Epithelial cell of esophagus (primary cell): ENCODE measurements at regions not wholly inside any gene's neighbourhood (a gene's known extent, or its start where the extent isn't known, plus 50 kb on each side); places are given as distances from the start of the nearest gene placed in this dataset.
"Not testable (repeated sequence)": the region's sequence is repeated elsewhere in the genome, so short reads cannot be mapped to it uniquely, and the experiment has no call there.

ENCODE experiments used
- DNase-seq: peaks from one replicate; pipeline ENCODE4 v3.0.0; 2010; ENCODE audit warnings: low read depth
- H3K4me3 ChIP-seq: 2 replicates; pipeline ENCODE4 v1.5.1; 2011; ENCODE audit warnings: mild to moderate bottlenecking, low read length, control low read depth
- CTCF ChIP-seq: IDR thresholded peaks from 2 replicates; pipeline ENCODE4 v1.5.1; 2011; ENCODE audit warnings: low read depth, mild to moderate bottlenecking, low read length, control low read depth, inconsistent platforms; ENCODE audit not compliant: insufficient read depth; ENCODE audit errors: missing control alignments

- H3K4me3 ChIP-seq = no peak overlapping the region
- TF ChIP-seq CTCF = no peak
- DNase-seq = no peak
These were observed 119.1 kb upstream of the CLINT1 start for GRCh38 chr5:157978061-157978460.

- no peak overlapping the region for H3K4me3 ChIP-seq
- peak; percentile 63 for DNase-seq
- no peak for TF ChIP-seq CTCF
These were observed 117.5 kb upstream of the CLINT1 start for GRCh38 chr5:157976429-157976828.

GRCh38 chr5:157972579-157972978 is 113.6 kb upstream of the CLINT1 start:
- no peak for TF ChIP-seq CTCF
- no peak for DNase-seq
- H3K4me3 ChIP-seq = no peak overlapping the region

- DNase-seq = no peak
- H3K4me3 ChIP-seq = no peak overlapping the region
- TF ChIP-seq CTCF = no peak
These were observed 112.7 kb upstream of the CLINT1 start for GRCh38 chr5:157971571-157972216.

- not testable (repeated sequence) for H3K4me3 ChIP-seq
These were observed 109.6 kb upstream of the CLINT1 start for GRCh38 chr5:157968570-157968969.

GRCh38 chr5:157965989-157966388 is 107.0 kb upstream of the CLINT1 start:
- TF ChIP-seq CTCF = no peak
- DNase-seq = no peak
- H3K4me3 ChIP-seq = no peak overlapping the region

More at GRCh38 chr5:157968570-157968969, 109.6 kb upstream of the CLINT1 start:
- DNase-seq = not testable (repeated sequence)

GRCh38 chr5:157965040-157965678 is 106.2 kb upstream of the CLINT1 start:
- TF ChIP-seq CTCF = no peak
- no peak overlapping the region for H3K4me3 ChIP-seq
- DNase-seq = peak; percentile 51
